ENCODE measurements at regions not wholly inside any gene's neighbourhood (a gene's known extent, or its start where the extent isn't known, plus 50 kb on each side); places are given as distances from the start of the nearest gene placed in this dataset.
"Not testable (repeated sequence)": the region's sequence is repeated elsewhere in the genome, so short reads cannot be mapped to it uniquely, and the experiment has no call there.

DNA sequence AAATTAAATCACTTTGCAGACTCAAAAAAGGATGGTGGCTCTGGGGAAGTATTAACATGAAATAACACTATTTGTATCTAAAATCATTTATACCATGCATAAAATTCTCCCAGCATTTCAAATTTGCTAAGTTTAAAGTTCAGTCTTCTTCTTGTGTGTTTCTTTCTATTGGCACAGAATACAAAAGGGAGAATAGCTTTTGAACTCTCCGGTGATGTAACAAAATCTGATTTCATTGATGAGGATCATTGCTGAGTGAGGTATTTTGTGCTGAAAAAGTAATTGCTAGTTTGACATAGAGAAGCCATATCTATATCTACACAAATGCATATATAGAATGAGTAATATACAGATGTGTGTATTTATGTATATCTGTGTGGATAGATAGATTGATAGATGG lies 174.8 kb downstream of the LACC1 start:
- H2BK12ac ChIP-seq (ENCODE audit: insufficient read length, low read depth, low read length), result no peak overlapping the region
- H2AK5ac ChIP-seq (ENCODE audit: insufficient read length, low read length), result no peak overlapping the region
- no peak overlapping the region for H3T11ph ChIP-seq (ENCODE audit: low read length)
- TF ChIP-seq, protein P1, sequence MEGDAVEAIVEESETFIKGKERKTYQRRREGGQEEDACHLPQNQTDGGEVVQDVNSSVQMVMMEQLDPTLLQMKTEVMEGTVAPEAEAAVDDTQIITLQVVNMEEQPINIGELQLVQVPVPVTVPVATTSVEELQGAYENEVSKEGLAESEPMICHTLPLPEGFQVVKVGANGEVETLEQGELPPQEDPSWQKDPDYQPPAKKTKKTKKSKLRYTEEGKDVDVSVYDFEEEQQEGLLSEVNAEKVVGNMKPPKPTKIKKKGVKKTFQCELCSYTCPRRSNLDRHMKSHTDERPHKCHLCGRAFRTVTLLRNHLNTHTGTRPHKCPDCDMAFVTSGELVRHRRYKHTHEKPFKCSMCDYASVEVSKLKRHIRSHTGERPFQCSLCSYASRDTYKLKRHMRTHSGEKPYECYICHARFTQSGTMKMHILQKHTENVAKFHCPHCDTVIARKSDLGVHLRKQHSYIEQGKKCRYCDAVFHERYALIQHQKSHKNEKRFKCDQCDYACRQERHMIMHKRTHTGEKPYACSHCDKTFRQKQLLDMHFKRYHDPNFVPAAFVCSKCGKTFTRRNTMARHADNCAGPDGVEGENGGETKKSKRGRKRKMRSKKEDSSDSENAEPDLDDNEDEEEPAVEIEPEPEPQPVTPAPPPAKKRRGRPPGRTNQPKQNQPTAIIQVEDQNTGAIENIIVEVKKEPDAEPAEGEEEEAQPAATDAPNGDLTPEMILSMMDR (conservative IDR thresholded peaks at IDR 0.05), result no peak
- peaks cover 9% of the 10 kb centered on the region; the same call in 1 of the 2 replicates for H3K27me3 Mint-ChIP-seq (ENCODE audit: low read depth)
- no CpG with 5 or more reads among the region's 1 CpG for WGBS (ENCODE audit: extremely low coverage, insufficient read length, low lambda C conversion rate)
- no peak overlapping the region for H3K56ac ChIP-seq (ENCODE audit: insufficient read length, low read depth, low read length)
- no peak overlapping the region for H2BK120ac ChIP-seq (ENCODE audit: low read depth, low read length, poor library complexity, severe bottlenecking)
- no peak overlapping the region for H2BK5ac ChIP-seq (ENCODE audit: insufficient read length, low read length)
- H3K18ac ChIP-seq (ENCODE audit: insufficient read length, low read depth, low read length), result no peak overlapping the region
- H3K9ac ChIP-seq (ENCODE audit: extremely low read depth, insufficient read length, low read length), result no peak overlapping the region
- H3K79me2 ChIP-seq (ENCODE audit: insufficient read depth, low read length), result no peaks in the 10 kb centered on the region
- no peak overlapping the region for H3K4me2 ChIP-seq (ENCODE audit: insufficient read depth, insufficient read length, low read length)
- no peaks in the 10 kb centered on the region for H3K9me3 Mint-ChIP-seq
- no peak overlapping the region for H3K14ac ChIP-seq (ENCODE audit: insufficient read depth, low read length)
- no peak overlapping the region for H4K91ac ChIP-seq (ENCODE audit: insufficient read length, low read depth, low read length)
- H4K5ac ChIP-seq (ENCODE audit: insufficient read length, low read depth, low read length), result no peak overlapping the region
- peaks cover 2% of the 10 kb centered on the region; the same call in 1 of the 2 replicates for H3K4me1 ChIP-seq (ENCODE audit: insufficient read depth, low read length)
- H3K36me3 Mint-ChIP-seq (ENCODE audit: insufficient read depth in 1 of 3, low read depth in 3 of 3), result no peaks in the 10 kb centered on the region
- H3K9me3 ChIP-seq (ENCODE audit: control insufficient read depth, low read depth, low read length), result no peaks in the 10 kb centered on the region
- no peak overlapping the region for H3K4me3 Mint-ChIP-seq
- no peak overlapping the region for H3K23ac ChIP-seq (ENCODE audit: insufficient read length, low read depth, low read length)
- no peaks in the 10 kb centered on the region for H3K79me1 ChIP-seq (ENCODE audit: insufficient read depth, low read depth, low read length, poor library complexity, severe bottlenecking)
- no peak overlapping the region for H2AFZ ChIP-seq (ENCODE audit: low read length)
- no peak overlapping the region for H3K4ac ChIP-seq (ENCODE audit: low read depth, low read length)
- H3K27ac Mint-ChIP-seq, result no peak overlapping the region
- H3K27ac ChIP-seq (ENCODE audit: insufficient read length, low read depth, low read length), result no peak overlapping the region
- H2BK15ac ChIP-seq (ENCODE audit: low read depth, low read length), result no peak overlapping the region
- H4K8ac ChIP-seq (replicated peaks; ENCODE audit: insufficient read length, low read depth, low read length), result no peak overlapping the region
- H3K23me2 ChIP-seq (ENCODE audit: insufficient read length, low read depth, low read length, poor library complexity, severe bottlenecking), result no peaks in the 10 kb centered on the region
- no peak overlapping the region for H2BK20ac ChIP-seq (ENCODE audit: low read depth, low read length, poor library complexity, severe bottlenecking)
- DNase-seq, result no peak
- H4K20me1 ChIP-seq (ENCODE audit: control insufficient read depth, insufficient read depth, insufficient read length), result no peaks in the 10 kb centered on the region
- peaks cover 34 to 38% of the 10 kb centered on the region in 2 experiments for H3K4me1 Mint-ChIP-seq
- no peaks in the 10 kb centered on the region for H3K27me3 ChIP-seq (ENCODE audit: insufficient read depth, low read length)

DNA sequence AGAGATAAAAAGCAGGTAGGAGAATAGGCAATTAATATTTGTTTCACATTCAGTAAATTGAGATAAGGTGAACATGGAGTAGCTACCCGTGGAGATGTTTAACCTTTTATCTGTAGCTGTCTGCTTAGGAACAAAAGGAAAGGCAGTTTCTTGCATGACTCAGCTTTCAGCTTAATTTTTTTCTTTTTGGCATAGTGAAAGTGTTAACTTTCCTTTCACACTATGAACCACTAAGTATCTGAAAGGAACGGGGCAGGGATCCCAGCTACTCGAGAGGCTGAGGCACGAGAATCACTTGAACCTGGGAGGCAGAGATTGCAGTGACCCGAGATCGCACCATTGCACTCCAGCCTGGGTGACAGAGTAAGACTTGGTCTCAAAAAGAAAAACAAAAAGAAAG lies 176.0 kb downstream of the LACC1 start:
- H3K27ac ChIP-seq (ENCODE audit: insufficient read length, low read depth, low read length); H3K36me3 Mint-ChIP-seq (ENCODE audit: insufficient read depth in 1 of 3, low read depth in 3 of 3); H3K23ac ChIP-seq (ENCODE audit: insufficient read length, low read depth, low read length); H3K79me1 ChIP-seq (ENCODE audit: insufficient read depth, low read depth, low read length, poor library complexity, severe bottlenecking); H2BK20ac ChIP-seq (ENCODE audit: low read depth, low read length, poor library complexity, severe bottlenecking); H2BK15ac ChIP-seq (ENCODE audit: low read depth, low read length); H3K23me2 ChIP-seq (ENCODE audit: insufficient read length, low read depth, low read length, poor library complexity, severe bottlenecking); H3K14ac ChIP-seq (ENCODE audit: insufficient read depth, low read length); H3K4ac ChIP-seq (ENCODE audit: low read depth, low read length); H2BK12ac ChIP-seq (ENCODE audit: insufficient read length, low read depth, low read length); H3K9me3 Mint-ChIP-seq; H3K27me3 ChIP-seq (ENCODE audit: insufficient read depth, low read length); H3K56ac ChIP-seq (ENCODE audit: insufficient read length, low read depth, low read length); H2AFZ ChIP-seq (ENCODE audit: low read length); H4K20me1 ChIP-seq (ENCODE audit: control insufficient read depth, insufficient read depth, insufficient read length); H3K9me3 ChIP-seq (ENCODE audit: control insufficient read depth, low read depth, low read length); H3K79me2 ChIP-seq (ENCODE audit: insufficient read depth, low read length); H3T11ph ChIP-seq (ENCODE audit: low read length); H3K18ac ChIP-seq (ENCODE audit: insufficient read length, low read depth, low read length); H2BK120ac ChIP-seq (ENCODE audit: low read depth, low read length, poor library complexity, severe bottlenecking); H4K5ac ChIP-seq (ENCODE audit: insufficient read length, low read depth, low read length); H2AK5ac ChIP-seq (ENCODE audit: insufficient read length, low read length); H2BK5ac ChIP-seq (ENCODE audit: insufficient read length, low read length); H3K4me2 ChIP-seq (ENCODE audit: insufficient read depth, insufficient read length, low read length); H4K91ac ChIP-seq (ENCODE audit: insufficient read length, low read depth, low read length); DNase-seq; H3K4me3 Mint-ChIP-seq; H3K9ac ChIP-seq (ENCODE audit: extremely low read depth, insufficient read length, low read length); H3K4me1 ChIP-seq (ENCODE audit: insufficient read depth, low read length); H4K8ac ChIP-seq (replicated peaks; ENCODE audit: insufficient read length, low read depth, low read length): not testable (repeated sequence)
- Mint-ChIP-seq H3K27me3 (ENCODE audit: low read depth) (peaks cover 14% of the 10 kb centered on the region), H3K27ac (peak overlapping the region in 1 of 3 experiments; percentile 46; a peak in 1 of 7 replicates), H3K4me1 (peaks cover 38 to 46% of the 10 kb centered on the region in 2 experiments)
- no CpG with 5 or more reads among the region's 6 CpGs for WGBS (ENCODE audit: extremely low coverage, insufficient read length, low lambda C conversion rate)

Measured in H9 (cell line).